ENCODE measurements at regions not wholly inside any gene's neighbourhood (a gene's known extent, or its start where the extent isn't known, plus 50 kb on each side); places are given as distances from the start of the nearest gene placed in this dataset.

GRCh38 chr4:162237676-162238075, 73.9 kb upstream of the FSTL5 start:
- TF ChIP-seq FOXM1 (IDR thresholded peaks at IDR 0.05; ENCODE audit: borderline replicate concordance), result no peak
- TF ChIP-seq SP1 (IDR thresholded peaks at IDR 0.05), result no peak
- TF ChIP-seq CTBP1 (IDR thresholded peaks at IDR 0.05; ENCODE audit: borderline replicate concordance), result no peak
- TF ChIP-seq SUZ12 (IDR thresholded peaks at IDR 0.05), result no peak
- TF ChIP-seq TARDBP (IDR thresholded peaks at IDR 0.05), result no peak
- no peak for TF ChIP-seq FOXK2 (IDR thresholded peaks at IDR 0.05)
- TF ChIP-seq LEF1 (IDR thresholded peaks at IDR 0.05; ENCODE audit: borderline replicate concordance), result no peak
- TF ChIP-seq ELF4 (IDR thresholded peaks at IDR 0.05), result no peak
- TF ChIP-seq ZNF384 (IDR thresholded peaks at IDR 0.05), result no peak
- no peak for TF ChIP-seq FOXA1 (IDR thresholded peaks at IDR 0.05)
